ENCODE measurements at regions not wholly inside any gene's neighbourhood (a gene's known extent, or its start where the extent isn't known, plus 50 kb on each side); places are given as distances from the start of the nearest gene placed in this dataset.
"Not testable (repeated sequence)": the region's sequence is repeated elsewhere in the genome, so short reads cannot be mapped to it uniquely, and the experiment has no call there.

- H4K20me1 ChIP-seq (replicated peaks in 1 of 2; ENCODE audit: control insufficient read depth in 1 of 2, insufficient read depth in 2 of 2, low read length in 2 of 2); H3K4ac ChIP-seq (replicated peaks; ENCODE audit: insufficient read length, low read depth, low read length); H2AK5ac ChIP-seq (ENCODE audit: low read depth, low read length); H3K9ac ChIP-seq (replicated peaks in 1 of 4; ENCODE audit: extremely low read depth in 1 of 4, low read depth in 3 of 4, low read length in 3 of 4); H3K23me2 ChIP-seq (ENCODE audit: low read depth, low read length); H3K14ac ChIP-seq (ENCODE audit: insufficient read length); H3K23ac ChIP-seq (ENCODE audit: insufficient read length); H2BK120ac ChIP-seq (replicated peaks; ENCODE audit: low read depth, low read length); DNase-seq (ENCODE audit: low read depth in 1 of 2, low spot score in 2 of 2); H3K27me3 ChIP-seq (replicated peaks in 1 of 4; ENCODE audit: control insufficient read depth in 3 of 4, extremely low read depth in 1 of 4, insufficient read depth in 3 of 4, low read length in 3 of 4); H3K27ac ChIP-seq (ENCODE audit: low read depth, low read length); H3K4me2 ChIP-seq (ENCODE audit: insufficient read depth in 1 of 2, low read depth in 2 of 2, low read length in 2 of 2); H4K8ac ChIP-seq (ENCODE audit: extremely low read depth, insufficient read depth, low read length); H3K36me3 ChIP-seq (ENCODE audit: control insufficient read depth in 2 of 4, insufficient read depth in 4 of 4, low read length in 3 of 4); H3K4me1 ChIP-seq (replicated peaks in 1 of 4; ENCODE audit: control insufficient read depth in 3 of 4, insufficient read depth in 4 of 4, low read length in 3 of 4); CTCF ChIA-PET (ENCODE audit: partially characterized antibody); H3K79me2 ChIP-seq (ENCODE audit: control insufficient read depth in 1 of 2, insufficient read depth in 2 of 2, low read length in 2 of 2); H2BK20ac ChIP-seq (ENCODE audit: low read length); H4K91ac ChIP-seq (replicated peaks; ENCODE audit: insufficient read length, low read length); H2BK12ac ChIP-seq (ENCODE audit: low read depth, low read length); POLR2A ChIA-PET (ENCODE audit: partially characterized antibody); H3K56ac ChIP-seq (replicated peaks; ENCODE audit: insufficient read length, low read depth, low read length); H2BK15ac ChIP-seq (ENCODE audit: low read length); H2AFZ ChIP-seq (ENCODE audit: low read length); H4K5ac ChIP-seq (ENCODE audit: insufficient read length, low read depth, low read length); H3K4me3 ChIP-seq (ENCODE audit: extremely low read depth in 1 of 4, insufficient read depth in 2 of 4, low read depth in 3 of 4, low read length in 4 of 4); FAIRE-seq; H3K18ac ChIP-seq (ENCODE audit: extremely low read depth, low read length); H3K79me1 ChIP-seq (ENCODE audit: low read depth, low read length); H2BK5ac ChIP-seq (ENCODE audit: low read depth, low read length): not testable (repeated sequence)
- WGBS, 2 experiments (ENCODE audit: extremely low coverage in 1 of 2, insufficient coverage in 1 of 2, insufficient read length in 1 of 2, insufficient replicate concordance in 2 of 2, low coverage in 1 of 2, low lambda C conversion rate in 2 of 2, missing lambda C conversion rate in 1 of 2), result 85% methylated on average over 15 of the region's 29 CpGs; no CpG with 5 or more reads in 1 of the 2 experiments
- peaks cover 0 to 14% of the 10 kb centered on the region in 2 experiments; a peak in 2 of 4 replicates for H3K9me3 ChIP-seq (ENCODE audit: insufficient read depth in 2 of 2, low read depth in 1 of 2, low read length in 1 of 2)
These were observed 158.6 kb downstream of the SPIN4 start for GRCh38 chrX:63192366-63193041.

Measured in H1 (cell line).